Spinal cord (tissue), 10 donors: ENCODE measurements at regions not wholly inside any gene's neighbourhood (a gene's known extent, or its start where the extent isn't known, plus 50 kb on each side); places are given as distances from the start of the nearest gene placed in this dataset. TPM values are rescaled to one million over a fixed set of nuclear protein-coding genes. Genes with fewer than 3 reads are reported as not detected.

Experiments used
- DNase-seq, 6 donors: peaks; one replicate each; pipeline versions ENCODE4 v3.0.0 to v3.0.0-alpha.2; 2013 to 2015; ENCODE audit warnings: low spot score in 6 of 6, low read depth in 4 of 6
- H3K27ac ChIP-seq: one replicate; pipeline ENCODE4 v1.5.1; 2013; ENCODE audit warnings: low read depth, low read length, control low read depth
- H3K27me3 ChIP-seq: one replicate; pipeline ENCODE4 v1.6.1; 2013; ENCODE audit warnings: low read length; ENCODE audit not compliant: control insufficient read depth, insufficient read depth
- H3K36me3 ChIP-seq: one replicate; pipeline ENCODE4 v1.6.1; 2013; ENCODE audit warnings: low read length; ENCODE audit not compliant: control insufficient read depth, insufficient read depth
- H3K4me1 ChIP-seq: one replicate; pipeline ENCODE4 v1.6.1; 2013; ENCODE audit warnings: low read length; ENCODE audit not compliant: control insufficient read depth, insufficient read depth
- H3K4me3 ChIP-seq: one replicate; pipeline ENCODE4 v1.5.1; 2013; ENCODE audit warnings: low read depth, low read length, control low read depth
- H3K9me3 ChIP-seq: one replicate; pipeline ENCODE4 v1.6.1; 2013; ENCODE audit warnings: low read length; ENCODE audit not compliant: control insufficient read depth, insufficient read depth
- WGBS: methylation state at CpG from one replicate; pipeline ENCODE4 v1.1.5; 2013; ENCODE audit warnings: missing lambda C conversion rate; ENCODE audit not compliant: insufficient coverage; 5-methylcytosine and 5-hydroxymethylcytosine counted together
- small RNA-seq: library from RNA; depleted of rRNA; stranded (forward); fragments of <200 nt; gene quantifications from one replicate; pipeline ENCODE3, GENCODE V24; 2014; ENCODE audit warnings: low replicate concordance
- donor health status: healthy.

DNA sequence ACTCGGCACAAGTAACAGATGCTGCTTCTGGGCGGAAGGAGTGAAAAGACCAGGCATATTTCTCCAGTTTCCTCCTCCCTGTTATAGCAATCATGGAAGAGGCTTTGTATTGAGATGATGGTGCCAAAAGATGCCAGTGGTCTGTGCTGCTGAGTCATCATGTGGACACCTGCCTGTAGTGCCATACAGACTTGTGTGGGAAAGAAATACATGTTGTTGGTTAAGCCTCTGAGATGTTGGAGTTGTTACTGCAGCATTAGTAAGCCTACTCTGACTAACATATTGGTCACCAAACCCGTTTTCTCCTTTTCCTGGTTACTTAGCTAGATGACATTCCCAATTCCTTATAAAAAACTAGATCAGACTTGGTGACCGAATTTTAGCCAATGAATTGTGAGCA, 356.9 kb downstream of the ZNF521 start:
- Histone ChIP-seq H3K27ac (no peak overlapping the region), H3K4me3 (no peak overlapping the region), H3K4me1 (no peaks in the 10 kb centered on the region), H3K27me3 (no peaks in the 10 kb centered on the region), H3K9me3 (no peaks in the 10 kb centered on the region), H3K36me3 (no peaks in the 10 kb centered on the region)
- no peak for DNase-seq
- no CpG with 5 or more reads among the region's 4 CpGs for WGBS

DNA sequence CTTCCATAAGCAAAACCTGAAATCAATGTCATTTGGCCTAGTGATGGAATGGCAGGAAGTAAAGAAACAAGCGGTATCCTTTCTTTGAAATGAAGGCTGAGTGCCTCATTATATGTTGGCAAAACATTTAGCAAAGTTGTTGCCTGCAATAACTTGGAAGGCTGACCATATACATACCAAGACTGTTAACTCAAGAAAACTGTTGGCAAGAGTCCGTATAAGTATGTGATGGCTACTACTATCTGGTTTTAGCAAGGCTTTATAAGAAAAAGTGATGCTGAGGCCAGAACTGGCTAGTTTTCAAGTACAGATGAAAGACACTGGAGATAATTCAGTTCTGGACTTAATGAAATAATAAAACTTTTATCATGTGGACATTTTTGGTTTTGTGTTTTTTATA, 356.2 kb downstream of the ZNF521 start:
- Histone ChIP-seq H3K4me1 (no peaks in the 10 kb centered on the region), H3K9me3 (no peaks in the 10 kb centered on the region), H3K36me3 (no peaks in the 10 kb centered on the region), H3K27ac (no peak overlapping the region), H3K4me3 (no peak overlapping the region), H3K27me3 (no peaks in the 10 kb centered on the region)
- WGBS: 67% methylated on average over 1 of the region's 2 CpGs
- no peak for DNase-seq

DNA sequence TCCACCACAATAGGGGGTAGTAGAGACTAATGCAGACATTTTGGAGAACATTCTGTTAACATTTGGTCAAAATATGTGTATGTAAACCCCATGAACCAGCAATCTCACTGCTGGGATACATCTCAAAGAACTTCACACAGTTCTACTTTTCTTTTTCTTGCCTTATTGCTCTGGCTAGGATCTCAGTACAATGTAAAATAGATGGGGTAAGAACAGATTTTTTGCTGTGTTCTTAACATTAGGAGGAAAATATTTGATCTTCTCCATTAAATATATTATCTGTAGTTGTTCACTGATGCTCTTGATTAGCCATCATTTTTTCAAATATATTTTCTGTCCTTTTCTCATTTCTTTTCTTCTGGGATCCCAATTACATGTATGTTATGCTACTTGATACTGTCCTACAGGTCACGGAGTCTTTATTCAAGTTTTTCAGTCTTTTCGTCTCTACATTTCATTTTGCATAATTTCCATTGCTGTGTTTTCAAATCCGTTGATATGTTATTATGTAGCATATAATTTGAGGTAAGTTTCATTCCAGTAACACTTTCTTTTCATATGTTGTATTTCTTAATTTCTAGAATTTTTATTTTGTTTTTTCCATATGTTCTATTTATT, 352.2 kb downstream of the ZNF521 start:
- Histone ChIP-seq H3K9me3 (no peaks in the 10 kb centered on the region), H3K36me3 (no peaks in the 10 kb centered on the region), H3K27me3 (no peaks in the 10 kb centered on the region), H3K27ac (no peak overlapping the region), H3K4me3 (no peak overlapping the region), H3K4me1 (no peaks in the 10 kb centered on the region)
- WGBS: no CpG with 5 or more reads among the region's 3 CpGs
- no peak for DNase-seq

DNA sequence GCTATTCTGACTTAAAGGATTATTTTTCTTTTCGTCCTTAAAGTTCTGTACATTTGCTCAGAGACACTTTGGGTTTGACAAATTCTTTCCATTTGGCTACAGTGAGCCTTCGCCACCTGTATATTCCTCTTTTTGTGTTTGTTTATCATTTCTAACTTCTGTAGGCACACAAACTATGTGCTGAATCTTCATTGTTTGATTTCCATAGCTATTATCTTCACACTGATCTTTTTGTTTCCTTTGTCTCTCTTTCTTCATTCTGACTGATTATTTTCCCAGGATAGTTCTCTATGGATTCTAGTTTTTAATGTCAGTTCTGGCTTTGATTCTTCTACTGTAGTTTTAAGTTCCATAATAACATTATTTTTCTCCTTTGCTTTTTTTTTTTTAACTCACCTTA, 350.2 kb downstream of the ZNF521 start:
- H3K9me3 ChIP-seq: peaks cover 2% of the 10 kb centered on the region
- no peak overlapping the region for H3K4me3 ChIP-seq
- DNase-seq: no peak
- no peaks in the 10 kb centered on the region for H3K36me3 ChIP-seq
- no peaks in the 10 kb centered on the region for H3K27me3 ChIP-seq
- no peak overlapping the region for H3K27ac ChIP-seq
- WGBS: 100% methylated on average over 1 of the region's 2 CpGs
- H3K4me1 ChIP-seq: no peaks in the 10 kb centered on the region

DNA sequence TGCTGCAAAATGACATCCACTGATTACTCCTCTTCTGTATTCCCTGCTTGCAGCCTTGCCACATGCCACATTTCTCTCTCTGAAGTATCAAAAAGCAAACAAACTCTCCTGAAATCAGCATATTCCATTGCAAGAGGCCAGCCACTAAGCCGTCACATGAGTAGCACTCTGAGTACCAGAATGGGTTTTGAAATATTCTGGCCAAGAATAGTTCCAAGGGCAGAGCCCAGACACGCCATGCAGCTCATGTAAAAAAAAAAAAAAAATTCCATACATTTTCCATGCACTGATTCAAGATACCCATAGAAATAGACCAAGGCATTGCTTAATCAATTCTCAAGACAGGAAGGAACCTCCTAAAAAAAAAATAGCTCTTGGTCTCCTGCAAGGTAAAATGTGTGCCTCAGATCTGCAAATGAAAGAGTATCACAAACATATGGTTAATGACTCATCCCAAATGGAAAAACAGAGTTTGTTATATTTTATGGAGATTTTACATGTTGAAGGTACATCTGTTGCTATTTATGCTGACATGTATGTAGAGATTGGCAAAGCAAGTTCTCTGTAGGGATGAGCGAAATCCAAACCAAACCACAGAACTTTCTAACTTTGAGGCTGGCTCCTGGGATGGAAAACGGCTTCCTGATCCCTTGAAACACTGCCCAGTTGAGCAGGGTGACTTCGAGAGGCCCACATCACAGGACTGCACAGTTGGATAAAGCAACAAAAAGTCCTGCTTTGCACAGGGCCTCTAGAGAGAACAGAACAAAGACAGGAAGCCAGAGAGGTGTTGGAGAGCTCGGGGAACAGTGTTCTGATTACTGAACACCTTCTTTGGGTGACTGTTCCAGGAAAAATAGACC, 346.2 kb downstream of the ZNF521 start:
- H3K4me3 ChIP-seq: no peak overlapping the region
- DNase-seq: peak in 2 of 6 donors; percentile 17 to 39
- no peak overlapping the region for H3K27ac ChIP-seq
- H3K4me1 ChIP-seq: no peaks in the 10 kb centered on the region
- 75% methylated on average over 3 of the region's 6 CpGs for WGBS
- H3K9me3 ChIP-seq: peaks cover 2% of the 10 kb centered on the region
- no peaks in the 10 kb centered on the region for H3K27me3 ChIP-seq
- no peaks in the 10 kb centered on the region for H3K36me3 ChIP-seq

DNA sequence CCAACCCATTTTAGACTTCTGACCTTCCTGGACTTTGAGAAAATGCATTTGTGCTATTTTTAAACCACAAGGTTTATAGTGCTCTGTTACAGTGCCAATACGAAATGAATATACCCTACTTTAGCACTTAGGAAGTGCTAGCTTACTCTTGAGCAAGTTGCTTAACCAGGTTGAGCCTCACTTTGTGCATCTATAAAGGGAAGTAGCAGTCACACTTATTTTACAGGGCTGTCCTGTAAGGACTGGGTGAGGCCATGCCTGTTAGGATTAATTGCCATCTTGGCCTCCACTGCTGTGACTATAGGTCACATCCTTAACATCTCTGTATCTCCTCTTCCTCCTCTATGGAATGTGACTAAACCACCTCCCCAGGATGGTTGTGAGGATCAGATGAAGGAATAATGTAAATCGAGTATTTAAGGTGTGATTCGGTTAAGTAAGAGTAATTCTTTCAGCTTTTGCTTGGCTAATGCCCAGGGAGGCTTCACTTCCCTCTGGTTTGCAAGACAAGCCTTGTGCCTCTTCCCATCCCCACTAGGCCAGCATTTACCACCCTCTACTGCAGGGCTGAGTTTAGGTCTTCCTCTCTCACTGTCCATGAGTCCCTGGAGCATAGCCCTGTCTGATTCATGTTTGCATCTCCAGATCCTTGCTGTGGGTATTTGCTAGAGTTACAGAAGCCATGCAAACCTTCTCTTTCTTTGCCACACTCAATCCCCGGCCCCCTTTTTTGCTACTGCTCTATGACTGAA, 341.2 kb downstream of the ZNF521 start:
- Histone ChIP-seq H3K27ac (no peak overlapping the region), H3K9me3 (no peaks in the 10 kb centered on the region), H3K36me3 (no peaks in the 10 kb centered on the region), H3K27me3 (no peaks in the 10 kb centered on the region), H3K4me1 (no peaks in the 10 kb centered on the region), H3K4me3 (no peak overlapping the region)
- DNase-seq: no peak
- whole genome bisulfite sequencing: 95% methylated on average over 2 of the region's 4 CpGs

Small RNA genes in the stretch of these regions (small RNA-seq; reads per million reads assigned to genes)
- not detected for gene PPIAP57
